ENCODE measurements at regions not wholly inside any gene's neighbourhood (a gene's known extent, or its start where the extent isn't known, plus 50 kb on each side); places are given as distances from the start of the nearest gene placed in this dataset.
A peak's percentile ranks its signal among the peaks of the same experiment; 100 is the strongest.

DNA sequence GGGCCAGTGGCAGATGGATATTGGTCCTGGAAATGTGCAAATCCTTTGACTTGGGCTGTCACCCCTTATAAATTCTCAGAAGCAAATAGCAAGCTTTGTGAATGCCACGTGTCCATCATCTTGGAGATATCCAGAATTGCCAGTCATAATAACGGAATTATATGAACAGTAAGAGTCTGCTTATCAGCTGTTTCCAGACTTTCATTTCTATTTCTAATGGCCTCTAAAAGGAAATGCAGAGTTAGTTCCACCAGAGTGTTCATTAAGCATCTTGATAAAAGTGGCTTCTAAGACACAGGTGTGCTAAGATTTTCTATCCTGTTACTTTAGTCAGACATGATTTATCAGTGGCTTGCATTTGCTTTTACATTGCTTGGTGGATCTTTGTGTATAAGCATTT, 87.4 kb downstream of the RAMP3 start:
- WGBS (ENCODE audit: insufficient coverage, insufficient replicate concordance, low lambda C conversion rate, missing lambda C conversion rate) = 80% methylated on average over 2 of the region's 2 CpGs
- BruUV-seq (replicated peaks) = no TSS peak
- RAD21 ChIA-PET (ENCODE audit: unreplicated experiment) = no interaction called here
- POLR2A ChIA-PET = no interaction called here
- in situ Hi-C loops (cut with MboI) (no loop called here), intact Hi-C loops (cut with micrococcal nuclease; ENCODE audit: unreplicated experiment) (no loop called here)
- no peaks in the 10 kb centered on the region for H3K79me2 ChIP-seq (ENCODE audit: control insufficient read depth, insufficient read depth, low read length)
- H3K9ac ChIP-seq (ENCODE audit: control insufficient read depth, insufficient read depth, low read length) = no peak overlapping the region
- no peaks in the 10 kb centered on the region for H3K4me1 ChIP-seq (ENCODE audit: control insufficient read depth, insufficient read depth, low read length)
- no peaks in the 10 kb centered on the region for H3K9me3 ChIP-seq (replicated peaks; ENCODE audit: control insufficient read depth, insufficient read depth, low read length)
- no peaks in the 10 kb centered on the region for H3K27me3 ChIP-seq (replicated peaks in 1 of 2; ENCODE audit: control insufficient read depth in 2 of 2, insufficient read depth in 2 of 2, low read length in 1 of 2)
- SMC1A ChIA-PET (ENCODE audit: uncharacterized antibody, unreplicated experiment) = no interaction called here
- FAIRE-seq (no peak), DNase-seq (ENCODE audit: low read depth, low spot score) (no peak), ATAC-seq (no peak)
- H3K36me3 ChIP-seq (ENCODE audit: control insufficient read depth in 2 of 2, insufficient read depth in 2 of 2, low read length in 1 of 2) = no peaks in the 10 kb centered on the region
- no peak for TF ChIP-seq BMI1 (IDR thresholded peaks at IDR 0.05; ENCODE audit: borderline replicate concordance)
- no peak for TF ChIP-seq PAX8 (IDR thresholded peaks at IDR 0.05)
- no peak overlapping the region for H3K27ac ChIP-seq (ENCODE audit: control insufficient read depth, insufficient read depth)
- no peak overlapping the region for H3K4me2 ChIP-seq (ENCODE audit: control insufficient read depth, insufficient read depth)
- CTCF ChIA-PET = interaction anchor here (1.9 kb wide), 1 partner anchor 16 kb away, joined by 8 read pairs; no protein-coding TSS in a partner anchor
- no peak overlapping the region for H3K4me3 ChIP-seq
- no peaks in the 10 kb centered on the region for H4K20me1 ChIP-seq (ENCODE audit: control insufficient read depth, insufficient read depth)
- H2AFZ ChIP-seq (ENCODE audit: control insufficient read depth, low read depth, low read length) = no peak overlapping the region

DNA sequence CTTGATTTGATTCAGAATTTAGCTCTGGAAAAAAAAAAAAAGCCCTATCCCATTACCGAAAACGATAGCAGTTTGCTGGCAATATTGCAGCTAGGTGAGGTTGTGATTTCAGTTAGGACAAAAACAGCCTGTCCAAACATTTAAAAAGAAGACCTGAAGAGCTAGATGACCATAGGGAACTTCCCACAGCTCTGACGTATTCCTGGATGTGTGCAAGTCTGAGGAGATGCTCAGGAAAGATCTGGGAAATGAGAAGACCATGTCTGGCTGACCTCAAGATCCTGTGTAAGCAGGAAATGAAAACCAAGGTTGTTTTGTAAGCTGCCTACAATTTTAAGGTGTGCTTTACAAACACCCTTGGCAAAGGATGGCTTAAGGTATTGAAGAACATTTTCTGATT, 88.7 kb downstream of the RAMP3 start:
- no peak overlapping the region for H3K4me2 ChIP-seq (ENCODE audit: control insufficient read depth, insufficient read depth)
- no peak overlapping the region for H3K4me3 ChIP-seq
- ATAC-seq = no peak
- no peak for DNase-seq (ENCODE audit: low read depth, low spot score)
- 66% methylated on average over 3 of the region's 3 CpGs for WGBS (ENCODE audit: insufficient coverage, insufficient replicate concordance, low lambda C conversion rate, missing lambda C conversion rate)
- no peaks in the 10 kb centered on the region for H3K79me2 ChIP-seq (ENCODE audit: control insufficient read depth, insufficient read depth, low read length)
- peak; percentile 57 for FAIRE-seq
- H3K4me1 ChIP-seq (ENCODE audit: control insufficient read depth, insufficient read depth, low read length) = no peaks in the 10 kb centered on the region
- ChIA-PET RAD21 (ENCODE audit: unreplicated experiment) (interaction anchor here (0.7 kb wide), 1 partner anchor 21 kb away, joined by 3 read pairs; no protein-coding TSS in a partner anchor), POLR2A (no interaction called here), CTCF (interaction anchor here (1.1 to 1.9 kb wide), 4 partner anchors 13 to 76 kb away, joined by 3 to 8 read pairs (median 4); no protein-coding TSS in a partner anchor), SMC1A (ENCODE audit: uncharacterized antibody, unreplicated experiment) (no interaction called here)
- intact Hi-C loops (cut with micrococcal nuclease; ENCODE audit: unreplicated experiment) = no loop called here
- H3K36me3 ChIP-seq (ENCODE audit: control insufficient read depth in 2 of 2, insufficient read depth in 2 of 2, low read length in 1 of 2) = no peaks in the 10 kb centered on the region
- H3K9me3 ChIP-seq (replicated peaks; ENCODE audit: control insufficient read depth, insufficient read depth, low read length) = no peaks in the 10 kb centered on the region
- H4K20me1 ChIP-seq (ENCODE audit: control insufficient read depth, insufficient read depth) = no peaks in the 10 kb centered on the region
- TF ChIP-seq MEF2A (IDR thresholded peaks at IDR 0.05; ENCODE audit: insufficient read depth, low read depth, low read length) (no peak), ZNF622 (IDR thresholded peaks at IDR 0.05) (no peak), ESRRA (IDR thresholded peaks at IDR 0.05; ENCODE audit: low read length) (no peak), SMARCA5 (IDR thresholded peaks at IDR 0.05) (no peak), CBX3 (IDR thresholded peaks at IDR 0.05; ENCODE audit: borderline replicate concordance, low read depth) (no peak), BMI1 (IDR thresholded peaks at IDR 0.05; ENCODE audit: borderline replicate concordance) (no peak), ZBED1 (IDR thresholded peaks at IDR 0.05; ENCODE audit: borderline replicate concordance) (no peak), FOXK2 (IDR thresholded peaks at IDR 0.05) (no peak), SUZ12 (IDR thresholded peaks at IDR 0.05; ENCODE audit: unreplicated experiment) (no peak), PAX5 (IDR thresholded peaks at IDR 0.05; ENCODE audit: borderline replicate concordance, low read depth, low read length) (no peak), CHD1 (IDR thresholded peaks at IDR 0.05; ENCODE audit: low read depth, low read length) (no peak)
- TF ChIP-seq, protein P1, sequence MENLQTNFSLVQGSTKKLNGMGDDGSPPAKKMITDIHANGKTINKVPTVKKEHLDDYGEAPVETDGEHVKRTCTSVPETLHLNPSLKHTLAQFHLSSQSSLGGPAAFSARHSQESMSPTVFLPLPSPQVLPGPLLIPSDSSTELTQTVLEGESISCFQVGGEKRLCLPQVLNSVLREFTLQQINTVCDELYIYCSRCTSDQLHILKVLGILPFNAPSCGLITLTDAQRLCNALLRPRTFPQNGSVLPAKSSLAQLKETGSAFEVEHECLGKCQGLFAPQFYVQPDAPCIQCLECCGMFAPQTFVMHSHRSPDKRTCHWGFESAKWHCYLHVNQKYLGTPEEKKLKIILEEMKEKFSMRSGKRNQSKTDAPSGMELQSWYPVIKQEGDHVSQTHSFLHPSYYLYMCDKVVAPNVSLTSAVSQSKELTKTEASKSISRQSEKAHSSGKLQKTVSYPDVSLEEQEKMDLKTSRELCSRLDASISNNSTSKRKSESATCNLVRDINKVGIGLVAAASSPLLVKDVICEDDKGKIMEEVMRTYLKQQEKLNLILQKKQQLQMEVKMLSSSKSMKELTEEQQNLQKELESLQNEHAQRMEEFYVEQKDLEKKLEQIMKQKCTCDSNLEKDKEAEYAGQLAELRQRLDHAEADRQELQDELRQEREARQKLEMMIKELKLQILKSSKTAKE (IDR thresholded peaks at IDR 0.05; ENCODE audit: low read depth, poor library complexity, severe bottlenecking) = no peak
- in situ Hi-C loops (cut with MboI) = no loop called here
- no peaks in the 10 kb centered on the region for H3K27me3 ChIP-seq (replicated peaks in 1 of 2; ENCODE audit: control insufficient read depth in 2 of 2, insufficient read depth in 2 of 2, low read length in 1 of 2)
- no peak overlapping the region for H3K27ac ChIP-seq (ENCODE audit: control insufficient read depth, insufficient read depth)
- no TSS peak for BruUV-seq (replicated peaks)
- H3K9ac ChIP-seq (ENCODE audit: control insufficient read depth, insufficient read depth, low read length) = no peak overlapping the region
- no peak overlapping the region for H2AFZ ChIP-seq (ENCODE audit: control insufficient read depth, low read depth, low read length)

Data from GM12878 (cell line).